HG02642 (cell line): ENCODE measurements at regions not wholly inside any gene's neighbourhood (a gene's known extent, or its start where the extent isn't known, plus 50 kb on each side); places are given as distances from the start of the nearest gene placed in this dataset.

ENCODE experiments used
- ATAC-seq: cut with Tn5 transposase; IDR thresholded peaks from one replicate; pipeline ENCODE4 v1.9.1; 2021; ENCODE audit warnings: mild to moderate bottlenecking; ENCODE audit not compliant: unreplicated experiment, poor library complexity

DNA sequence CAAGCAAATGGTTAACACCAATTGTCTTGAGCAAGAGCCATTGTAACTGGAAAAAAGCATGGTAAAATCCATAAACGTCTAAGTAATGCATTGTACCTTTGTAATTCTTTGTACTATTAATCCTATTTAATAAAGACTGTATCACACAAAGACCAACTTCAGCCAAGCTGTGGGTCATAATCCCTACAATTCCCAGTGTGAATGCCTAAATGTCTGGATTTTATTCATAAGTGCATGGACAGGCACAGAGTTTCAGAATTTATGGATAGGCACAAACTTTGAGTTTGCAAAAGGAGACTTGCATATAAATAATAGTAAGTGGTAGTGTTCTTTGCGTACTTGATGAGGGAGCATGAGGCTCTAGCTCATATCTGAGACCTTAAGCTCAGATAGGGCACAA is 1280.2 kb upstream of the WWC1 start:
- no peak for ATAC-seq

DNA sequence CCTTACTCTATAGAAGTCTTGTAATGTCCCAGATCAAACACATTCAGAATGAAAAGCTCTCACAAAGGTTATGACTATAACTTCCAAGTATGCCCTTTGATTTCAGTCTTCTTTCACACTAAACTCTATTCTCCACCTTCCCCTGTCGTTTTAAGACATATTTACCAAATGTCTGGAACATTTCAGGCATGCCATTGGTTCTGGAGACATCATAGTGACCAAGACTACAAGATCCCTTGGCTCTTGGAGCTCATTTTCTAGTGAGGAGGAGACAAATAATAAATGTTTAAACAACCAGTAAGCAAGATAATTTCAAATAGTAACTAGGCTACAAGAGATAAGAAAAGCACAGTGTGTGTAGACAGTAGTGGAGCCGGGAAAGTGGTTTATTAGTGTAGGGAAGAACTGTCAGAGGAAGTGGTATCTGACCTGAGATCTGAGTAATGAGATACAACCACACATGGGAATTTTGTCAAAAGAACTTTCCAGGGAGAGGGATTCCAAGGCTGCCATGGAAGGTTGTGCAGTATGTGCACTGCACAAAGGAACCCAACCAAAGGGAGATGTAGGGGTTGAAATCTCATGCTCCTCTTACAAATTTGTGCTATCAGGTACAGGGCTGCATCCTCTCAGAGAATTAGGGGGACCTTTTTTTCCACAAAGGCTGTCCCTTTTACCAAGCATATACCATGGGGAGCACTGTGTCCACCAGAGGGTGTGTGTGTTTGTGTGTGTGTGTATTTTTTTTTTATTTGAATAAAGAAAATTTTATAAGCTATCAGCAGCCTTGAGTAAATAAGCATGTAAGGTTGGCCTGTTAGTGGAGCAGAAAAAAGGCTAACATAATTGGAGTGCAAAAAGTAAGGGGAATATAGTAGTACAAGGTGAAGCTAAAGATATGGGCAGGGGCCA is 1279.1 kb upstream of the WWC1 start:
- no peak for ATAC-seq

- ATAC-seq = no peak
These were observed 1276.9 kb upstream of the WWC1 start for GRCh38 chr5:167014401-167015056.

- no peak for ATAC-seq
These were observed 1271.0 kb upstream of the WWC1 start for GRCh38 chr5:167020418-167020817.

- ATAC-seq = no peak
These were observed 1262.0 kb upstream of the WWC1 start for GRCh38 chr5:167029488-167029887.

DNA sequence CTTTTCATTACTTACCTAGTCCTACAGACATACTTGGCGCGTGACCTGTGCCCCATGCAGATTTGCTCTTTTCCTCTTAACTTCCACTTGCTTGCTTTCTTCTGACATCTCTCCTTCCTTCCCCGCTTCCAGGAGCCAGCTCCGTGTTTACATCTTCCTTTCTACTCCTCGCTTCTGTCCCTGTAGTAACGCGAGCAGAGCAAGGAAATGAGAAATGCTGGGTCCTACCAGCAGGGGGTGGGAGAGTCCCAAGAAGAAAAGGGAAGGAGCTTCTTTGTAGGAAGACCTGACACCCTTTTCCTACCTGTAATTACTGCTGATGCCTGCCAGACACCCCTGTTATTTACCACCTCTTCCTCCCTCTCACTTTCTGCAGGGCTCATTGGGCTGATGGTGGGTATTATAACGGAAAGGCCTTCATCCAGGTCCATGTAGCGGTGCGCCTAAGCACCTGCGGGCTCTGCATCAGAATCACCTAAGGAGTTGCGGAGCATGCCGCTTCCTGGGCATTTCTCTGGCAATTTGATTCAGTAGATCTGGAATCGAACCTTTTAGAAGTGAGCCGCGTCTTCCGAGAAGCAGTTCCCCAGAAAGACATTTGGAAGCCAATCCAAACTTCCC is 1260.8 kb upstream of the WWC1 start:
- ATAC-seq = no peak

- no peak for ATAC-seq
These were observed 1254.9 kb upstream of the WWC1 start for GRCh38 chr5:167036585-167036984.

GRCh38 chr5:167049043-167049663 is 1242.3 kb upstream of the WWC1 start:
- ATAC-seq = no peak

DNA sequence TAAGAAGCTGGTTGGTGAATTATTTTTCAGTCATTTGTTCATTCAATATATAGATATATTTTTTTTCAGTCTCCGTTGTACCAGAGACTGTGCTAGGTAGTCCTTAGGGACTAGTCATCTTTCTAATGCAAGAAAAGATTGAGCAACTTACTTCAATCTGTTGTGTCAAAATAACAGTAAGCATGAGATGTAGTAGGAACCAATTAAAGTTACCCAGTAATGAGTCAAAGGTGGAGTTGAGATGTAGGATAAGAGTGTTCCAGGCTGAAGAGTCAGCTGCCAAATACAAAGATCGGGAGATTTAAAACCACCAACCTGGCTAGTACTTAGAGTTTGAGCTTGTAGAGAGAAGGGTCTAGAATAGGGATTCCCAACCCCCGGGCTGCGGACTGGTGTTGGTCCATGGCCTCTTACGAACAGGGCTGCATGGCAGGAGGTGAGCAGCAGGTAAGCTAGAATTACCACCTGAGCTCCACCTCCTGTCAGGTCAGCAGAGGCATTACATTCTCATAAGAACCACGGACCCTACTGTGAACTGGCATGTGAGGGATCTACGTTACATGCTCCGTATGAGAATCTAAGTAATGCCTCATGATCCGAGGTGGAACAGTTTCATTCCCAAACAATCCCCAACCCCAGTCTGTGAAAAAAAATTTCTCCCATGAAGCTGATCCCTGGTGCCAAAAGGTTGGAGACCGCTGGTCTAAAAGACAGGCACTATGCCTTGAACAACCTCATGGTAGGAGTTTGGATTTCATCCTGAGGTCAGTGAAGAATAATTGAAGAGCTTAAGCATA is 1241.5 kb upstream of the WWC1 start:
- ATAC-seq = no peak

GRCh38 chr5:167050568-167051401 is 1240.7 kb upstream of the WWC1 start:
- ATAC-seq = no peak

DNA sequence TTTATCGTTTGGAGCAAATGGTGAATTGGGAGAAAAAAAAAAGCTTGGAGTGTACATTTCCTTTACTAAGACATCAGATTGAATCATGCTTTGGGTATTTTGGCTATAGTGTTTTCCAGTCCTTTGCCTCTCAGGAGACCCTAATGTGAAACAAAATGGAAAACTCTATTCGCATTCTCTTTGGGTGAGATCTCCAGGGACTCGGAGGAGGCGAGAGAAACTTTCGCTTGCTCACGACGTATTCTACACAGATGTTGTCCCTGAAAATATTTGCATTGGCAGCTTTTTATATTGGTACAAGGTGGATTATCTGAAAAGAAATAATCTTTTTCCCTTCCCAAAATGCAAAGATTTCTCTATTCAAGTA is 1240.1 kb upstream of the WWC1 start:
- ATAC-seq = no peak

DNA sequence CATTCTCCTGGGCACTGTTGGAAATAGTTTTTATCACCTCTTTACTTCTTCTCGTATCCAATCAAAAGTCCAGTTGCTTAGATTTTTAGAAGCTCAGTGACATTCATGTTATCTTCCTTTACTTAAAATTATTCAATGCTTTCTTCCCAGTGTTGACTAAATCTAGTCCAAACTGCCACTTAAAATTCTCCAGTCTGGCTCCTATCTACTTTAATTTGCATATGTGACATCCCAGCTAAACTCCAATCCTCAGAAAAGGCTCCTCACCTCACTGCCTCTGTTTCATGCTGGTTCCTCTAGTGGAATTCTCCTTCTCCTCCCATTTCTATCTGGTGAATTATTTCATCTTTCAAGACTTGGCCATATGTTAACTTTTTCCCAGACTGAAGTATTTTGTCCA is 1238.7 kb upstream of the WWC1 start:
- ATAC-seq = no peak

DNA sequence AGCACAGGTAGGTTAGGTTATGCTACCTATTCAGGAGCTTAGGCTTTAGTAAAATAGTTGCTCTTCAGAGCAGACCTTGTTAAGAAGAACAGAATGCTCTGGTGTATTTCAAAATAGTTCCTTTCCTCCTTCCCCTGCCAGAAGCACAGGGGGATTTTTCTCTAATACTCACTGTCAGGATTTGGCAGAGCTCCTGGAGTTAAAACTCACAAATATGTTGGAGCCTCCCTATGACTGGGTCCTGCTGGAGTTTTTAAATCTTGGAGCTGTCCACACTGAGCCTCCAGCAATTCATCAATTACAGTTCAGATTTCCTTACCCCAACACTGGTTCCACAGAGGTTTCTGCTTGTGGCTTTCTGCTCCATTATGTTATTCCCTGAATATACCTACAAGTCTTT is 1233.8 kb upstream of the WWC1 start:
- ATAC-seq = no peak

DNA sequence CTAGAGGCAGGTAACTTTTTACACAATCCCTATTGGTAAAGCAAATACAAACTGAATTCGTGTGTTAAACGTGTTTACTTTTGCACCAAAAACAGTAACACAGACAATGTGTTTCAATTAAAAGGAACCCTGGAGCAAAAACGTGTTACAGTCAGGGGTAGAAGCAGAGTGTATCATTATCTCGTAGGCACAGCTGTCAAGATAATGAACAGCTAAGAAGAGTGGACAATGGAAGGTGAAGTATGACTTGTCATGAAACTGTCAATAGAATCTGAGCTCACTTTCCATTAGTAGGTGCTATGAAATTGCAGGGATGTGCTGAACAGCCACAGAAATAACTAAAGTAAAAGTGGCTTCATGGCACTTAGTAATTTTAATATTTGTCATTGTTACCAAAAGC is 1229.8 kb upstream of the WWC1 start:
- ATAC-seq = no peak

GRCh38 chr5:167063116-167063515 is 1228.3 kb upstream of the WWC1 start:
- no peak for ATAC-seq

- no peak for ATAC-seq
These were observed 1227.7 kb upstream of the WWC1 start for GRCh38 chr5:167063788-167064187.

GRCh38 chr5:167064198-167064776 is 1227.2 kb upstream of the WWC1 start:
- ATAC-seq = no peak

GRCh38 chr5:167065794-167066193 is 1225.7 kb upstream of the WWC1 start:
- no peak for ATAC-seq
